ENCODE measurements at regions not wholly inside any gene's neighbourhood (a gene's known extent, or its start where the extent isn't known, plus 50 kb on each side); places are given as distances from the start of the nearest gene placed in this dataset.

GRCh38 chr6:165728216-165728615, 65.2 kb upstream of the PDE10A start:
- TF ChIP-seq, protein P1, sequence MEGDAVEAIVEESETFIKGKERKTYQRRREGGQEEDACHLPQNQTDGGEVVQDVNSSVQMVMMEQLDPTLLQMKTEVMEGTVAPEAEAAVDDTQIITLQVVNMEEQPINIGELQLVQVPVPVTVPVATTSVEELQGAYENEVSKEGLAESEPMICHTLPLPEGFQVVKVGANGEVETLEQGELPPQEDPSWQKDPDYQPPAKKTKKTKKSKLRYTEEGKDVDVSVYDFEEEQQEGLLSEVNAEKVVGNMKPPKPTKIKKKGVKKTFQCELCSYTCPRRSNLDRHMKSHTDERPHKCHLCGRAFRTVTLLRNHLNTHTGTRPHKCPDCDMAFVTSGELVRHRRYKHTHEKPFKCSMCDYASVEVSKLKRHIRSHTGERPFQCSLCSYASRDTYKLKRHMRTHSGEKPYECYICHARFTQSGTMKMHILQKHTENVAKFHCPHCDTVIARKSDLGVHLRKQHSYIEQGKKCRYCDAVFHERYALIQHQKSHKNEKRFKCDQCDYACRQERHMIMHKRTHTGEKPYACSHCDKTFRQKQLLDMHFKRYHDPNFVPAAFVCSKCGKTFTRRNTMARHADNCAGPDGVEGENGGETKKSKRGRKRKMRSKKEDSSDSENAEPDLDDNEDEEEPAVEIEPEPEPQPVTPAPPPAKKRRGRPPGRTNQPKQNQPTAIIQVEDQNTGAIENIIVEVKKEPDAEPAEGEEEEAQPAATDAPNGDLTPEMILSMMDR (IDR thresholded peaks at IDR 0.05) = no peak
- no peak for TF ChIP-seq POLR2A (IDR thresholded peaks at IDR 0.05)

Data from lower leg skin (tissue), 3 donors.